ENCODE measurements at regions not wholly inside any gene's neighbourhood (a gene's known extent, or its start where the extent isn't known, plus 50 kb on each side); places are given as distances from the start of the nearest gene placed in this dataset.

DNA sequence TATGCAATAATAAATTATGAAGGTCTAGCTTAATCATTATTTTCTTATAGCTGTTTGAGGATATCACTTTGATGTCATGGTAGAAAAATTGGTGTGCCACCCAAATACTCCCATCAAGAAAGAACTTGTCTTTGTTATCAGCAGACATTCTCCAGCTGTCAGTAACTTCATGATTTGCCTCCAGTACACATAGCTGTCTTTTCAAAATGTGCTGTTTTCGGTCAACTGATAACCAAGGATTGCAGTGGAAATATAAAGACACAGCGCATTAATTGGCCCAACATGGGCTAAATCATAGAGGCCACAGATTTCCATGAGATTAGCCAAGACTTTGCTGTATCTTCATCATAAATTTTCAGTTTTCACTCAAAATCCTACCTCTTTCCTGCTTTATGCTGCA lies 993.5 kb upstream of the SEMA6A start:
- no peak for TF ChIP-seq POLR2A (IDR thresholded peaks at IDR 0.05; ENCODE audit: low read depth, low read length)
- TF ChIP-seq TAF1 (IDR thresholded peaks at IDR 0.05; ENCODE audit: low read depth, low read length), result no peak
- no peak for TF ChIP-seq POLR2AphosphoS5 (IDR thresholded peaks at IDR 0.05; ENCODE audit: low read depth, low read length)
- no peak for TF ChIP-seq SPI1 (IDR thresholded peaks at IDR 0.05; ENCODE audit: low read depth, low read length)
- no peak for TF ChIP-seq PAX5 (IDR thresholded peaks at IDR 0.05; ENCODE audit: insufficient read depth, low read length, severe bottlenecking)
